Keratinocyte (primary cell): ENCODE measurements at regions not wholly inside any gene's neighbourhood (a gene's known extent, or its start where the extent isn't known, plus 50 kb on each side); places are given as distances from the start of the nearest gene placed in this dataset.

Experiments used
- CTCF ChIP-seq, 3 experiments: IDR thresholded peaks in 1 of 3; conservative IDR thresholded peaks in 1 of 3; optimal IDR thresholded peaks in 1 of 3; 2 replicates in 2 of 3; 3 replicates in 1 of 3; pipeline versions ENCODE3 to v1.5.1; 2011; ENCODE audit warnings: low read length in 3 of 3, mild to moderate bottlenecking in 3 of 3, moderate library complexity in 2 of 3, control low read depth in 1 of 3, inconsistent platforms in 1 of 3; ENCODE audit not compliant: insufficient read depth in 2 of 3; ENCODE audit errors: extremely low read depth in 1 of 3
- EZH2 ChIP-seq: IDR thresholded peaks from one replicate; pipeline ENCODE4 v1.6.1; 2012; ENCODE audit warnings: inconsistent platforms, mild to moderate bottlenecking, low read length, moderate library complexity

GRCh38 chr13:30111810-30112209, 195.5 kb downstream of the KATNAL1 start:
- TF ChIP-seq EZH2 (no peak), CTCF (optimal IDR thresholded peaks at IDR 0.05 in 1 of 3, IDR thresholded peaks at IDR 0.05 in 1 of 3, conservative IDR thresholded peaks at IDR 0.05 in 1 of 3; ENCODE audit: extremely low read depth in 1 of 3, insufficient read depth in 2 of 3, low read length in 3 of 3) (peak in 2 of 3 experiments; percentile 31 to 38)
